ENCODE measurements at regions not wholly inside any gene's neighbourhood (a gene's known extent, or its start where the extent isn't known, plus 50 kb on each side); places are given as distances from the start of the nearest gene placed in this dataset.
"Not testable (repeated sequence)": the region's sequence is repeated elsewhere in the genome, so short reads cannot be mapped to it uniquely, and the experiment has no call there.

GRCh38 chr19:31438401-31439269, 89.4 kb upstream of the TSHZ3 start:
- DNase-seq: no peak
- in situ Hi-C loops (cut with HindIII; ENCODE audit: low pct_ligation_motif_present, low pct_unique_long_range_greater_than_20kb, low sequenced_read_pairs): no loop called here

GRCh38 chr19:31439270-31439573, 90.0 kb upstream of the TSHZ3 start:
- no peak for DNase-seq
- in situ Hi-C loops (cut with HindIII; ENCODE audit: low pct_ligation_motif_present, low pct_unique_long_range_greater_than_20kb, low sequenced_read_pairs): no loop called here

- in situ Hi-C loops (cut with HindIII; ENCODE audit: low pct_ligation_motif_present, low pct_unique_long_range_greater_than_20kb, low sequenced_read_pairs): no loop called here
- DNase-seq: no peak
These were observed 95.7 kb upstream of the TSHZ3 start for GRCh38 chr19:31444931-31445330.

- in situ Hi-C loops (cut with HindIII; ENCODE audit: low pct_ligation_motif_present, low pct_unique_long_range_greater_than_20kb, low sequenced_read_pairs): no loop called here
- no peak for DNase-seq
These were observed 96.2 kb upstream of the TSHZ3 start for GRCh38 chr19:31445406-31445805.

- DNase-seq: no peak
- in situ Hi-C loops (cut with HindIII; ENCODE audit: low pct_ligation_motif_present, low pct_unique_long_range_greater_than_20kb, low sequenced_read_pairs): no loop called here
These were observed 99.0 kb upstream of the TSHZ3 start for GRCh38 chr19:31448221-31448657.

GRCh38 chr19:31449379-31449778, 100.1 kb upstream of the TSHZ3 start:
- no peak for DNase-seq
- in situ Hi-C loops (cut with HindIII; ENCODE audit: low pct_ligation_motif_present, low pct_unique_long_range_greater_than_20kb, low sequenced_read_pairs): no loop called here

- no peak for DNase-seq
- in situ Hi-C loops (cut with HindIII; ENCODE audit: low pct_ligation_motif_present, low pct_unique_long_range_greater_than_20kb, low sequenced_read_pairs): no loop called here
These were observed 101.5 kb upstream of the TSHZ3 start for GRCh38 chr19:31450696-31451095.

- in situ Hi-C loops (cut with HindIII; ENCODE audit: low pct_ligation_motif_present, low pct_unique_long_range_greater_than_20kb, low sequenced_read_pairs): no loop called here
- no peak for DNase-seq
These were observed 102.6 kb upstream of the TSHZ3 start for GRCh38 chr19:31451686-31452330.

- no peak for DNase-seq
- in situ Hi-C loops (cut with HindIII; ENCODE audit: low pct_ligation_motif_present, low pct_unique_long_range_greater_than_20kb, low sequenced_read_pairs): no loop called here
These were observed 110.2 kb upstream of the TSHZ3 start for GRCh38 chr19:31459430-31459829.

- no peak for DNase-seq
These were observed 112.7 kb upstream of the TSHZ3 start for GRCh38 chr19:31461814-31462539.

GRCh38 chr19:31470229-31470939, 121.1 kb upstream of the TSHZ3 start:
- in situ Hi-C loops (cut with HindIII; ENCODE audit: low pct_ligation_motif_present, low pct_unique_long_range_greater_than_20kb, low sequenced_read_pairs): no loop called here
- DNase-seq: no peak

More at GRCh38 chr19:31461814-31462539, 112.7 kb upstream of the TSHZ3 start:
- in situ Hi-C loops (cut with HindIII; ENCODE audit: low pct_ligation_motif_present, low pct_unique_long_range_greater_than_20kb, low sequenced_read_pairs): no loop called here

GRCh38 chr19:31470952-31471351, 121.7 kb upstream of the TSHZ3 start:
- in situ Hi-C loops (cut with HindIII; ENCODE audit: low pct_ligation_motif_present, low pct_unique_long_range_greater_than_20kb, low sequenced_read_pairs): no loop called here
- no peak for DNase-seq

- in situ Hi-C loops (cut with HindIII; ENCODE audit: low pct_ligation_motif_present, low pct_unique_long_range_greater_than_20kb, low sequenced_read_pairs): no loop called here
- no peak for DNase-seq
These were observed 129.0 kb upstream of the TSHZ3 start for GRCh38 chr19:31478241-31478640.

GRCh38 chr19:31483226-31483857, 134.1 kb upstream of the TSHZ3 start:
- in situ Hi-C loops (cut with HindIII; ENCODE audit: low pct_ligation_motif_present, low pct_unique_long_range_greater_than_20kb, low sequenced_read_pairs): no loop called here
- no peak for DNase-seq

- in situ Hi-C loops (cut with HindIII; ENCODE audit: low pct_ligation_motif_present, low pct_unique_long_range_greater_than_20kb, low sequenced_read_pairs); DNase-seq: not testable (repeated sequence)
These were observed 135.7 kb upstream of the TSHZ3 start for GRCh38 chr19:31484858-31485410.

GRCh38 chr19:31485472-31485871, 136.2 kb upstream of the TSHZ3 start:
- DNase-seq: no peak
- in situ Hi-C loops (cut with HindIII; ENCODE audit: low pct_ligation_motif_present, low pct_unique_long_range_greater_than_20kb, low sequenced_read_pairs): no loop called here

- DNase-seq: no peak
- in situ Hi-C loops (cut with HindIII; ENCODE audit: low pct_ligation_motif_present, low pct_unique_long_range_greater_than_20kb, low sequenced_read_pairs): no loop called here
These were observed 142.0 kb upstream of the TSHZ3 start for GRCh38 chr19:31491242-31491641.

- no peak for DNase-seq
- in situ Hi-C loops (cut with HindIII; ENCODE audit: low pct_ligation_motif_present, low pct_unique_long_range_greater_than_20kb, low sequenced_read_pairs): no loop called here
These were observed 142.8 kb upstream of the TSHZ3 start for GRCh38 chr19:31492050-31492449.
